ENCODE measurements at regions not wholly inside any gene's neighbourhood (a gene's known extent, or its start where the extent isn't known, plus 50 kb on each side); places are given as distances from the start of the nearest gene placed in this dataset.

GRCh38 chr12:17950898-17951297, 139.1 kb downstream of the RERGL start:
- ATAC-seq (ENCODE audit: low read depth): no peak
- H2BK20ac ChIP-seq (ENCODE audit: low read depth, low read length): no peak overlapping the region
- no peak overlapping the region for H3K56ac ChIP-seq (ENCODE audit: extremely low read depth, insufficient read depth, low read length)
- no peaks in the 10 kb centered on the region for H3K27me3 ChIP-seq (ENCODE audit: control insufficient read depth, insufficient read depth, low read length)
- whole genome bisulfite sequencing, 2 experiments (ENCODE audit: extremely low coverage in 2 of 2, insufficient read length in 1 of 2): no CpG with 5 or more reads among the region's 2 CpGs
- ChIA-PET POLR2A (ENCODE audit: unreplicated experiment) (no interaction called here), CTCF (no interaction called here)
- H3K9me1 ChIP-seq (ENCODE audit: insufficient read depth, low read length): no peaks in the 10 kb centered on the region
- dilution Hi-C loops (cut with HindIII; ENCODE audit: low sequenced_read_pairs, unreplicated experiment) (no loop called here), intact Hi-C loops (cut with micrococcal nuclease) (no loop called here), in situ Hi-C loops (cut with MboI; ENCODE audit: low sequenced_read_pairs) (no loop called here)
- H4K8ac ChIP-seq (ENCODE audit: low read depth in 2 of 2, low read length in 2 of 2): no peak overlapping the region
- no peak overlapping the region for H3K4me3 ChIP-seq (ENCODE audit: insufficient read depth, low read depth, low read length)
- H2BK15ac ChIP-seq (ENCODE audit: low read depth, low read length): no peak overlapping the region
- no peak overlapping the region for H3K4ac ChIP-seq (ENCODE audit: low read depth, low read length)
- H2BK120ac ChIP-seq (ENCODE audit: low read depth, low read length): no peak overlapping the region
- no peaks in the 10 kb centered on the region for H4K20me1 ChIP-seq (ENCODE audit: insufficient read depth, low read length)
- H2AFZ ChIP-seq (replicated peaks; ENCODE audit: low read length, poor library complexity): no peak overlapping the region
- TF ChIP-seq SMC3 (IDR thresholded peaks at IDR 0.05; ENCODE audit: low read depth, low read length) (no peak), MAFK (IDR thresholded peaks at IDR 0.05; ENCODE audit: low read depth, low read length) (no peak), CTCF (conservative IDR thresholded peaks at IDR 0.05; ENCODE audit: low read depth, low read length) (no peak), RFX5 (IDR thresholded peaks at IDR 0.05; ENCODE audit: low read depth, low read length) (no peak), RCOR1 (IDR thresholded peaks at IDR 0.05; ENCODE audit: insufficient replicate concordance, low read length) (no peak), USF2 (IDR thresholded peaks at IDR 0.05; ENCODE audit: low read depth, low read length) (no peak), MXI1 (IDR thresholded peaks at IDR 0.05; ENCODE audit: borderline replicate concordance, low read depth, low read length) (no peak), RAD21 (IDR thresholded peaks at IDR 0.05; ENCODE audit: low read length) (no peak), NFE2L2 (IDR thresholded peaks at IDR 0.05; ENCODE audit: low read depth, low read length) (no peak), CHD1 (IDR thresholded peaks at IDR 0.05; ENCODE audit: low read depth, low read length) (no peak), BHLHE40 (IDR thresholded peaks at IDR 0.05; ENCODE audit: low read depth, low read length) (no peak), MAZ (IDR thresholded peaks at IDR 0.05; ENCODE audit: borderline replicate concordance, low read depth, low read length) (no peak), POLR2A (IDR thresholded peaks at IDR 0.05; ENCODE audit: low read depth, low read length) (no peak)
- no peak overlapping the region for H2AK9ac ChIP-seq (replicated peaks; ENCODE audit: low read depth, low read length, poor library complexity)
- H3K4me1 ChIP-seq (ENCODE audit: control insufficient read depth, insufficient read depth, low read length): no peaks in the 10 kb centered on the region
- H3K18ac ChIP-seq (ENCODE audit: low read depth, low read length): no peak overlapping the region
- H3K9ac ChIP-seq (ENCODE audit: low read depth, low read length): no peak overlapping the region
- no peak overlapping the region for H3K27ac ChIP-seq (ENCODE audit: insufficient read depth, low read length)
- H3K79me1 ChIP-seq (ENCODE audit: low read depth in 1 of 2, low read length in 2 of 2): no peaks in the 10 kb centered on the region
- H3K14ac ChIP-seq (replicated peaks; ENCODE audit: low read depth, low read length): no peak overlapping the region
- no peak overlapping the region for H2AK5ac ChIP-seq (ENCODE audit: low read depth, low read length)
- H3K36me3 ChIP-seq (ENCODE audit: control insufficient read depth, insufficient read depth, low read length): no peaks in the 10 kb centered on the region
- H2BK5ac ChIP-seq (ENCODE audit: low read depth, low read length, poor library complexity, severe bottlenecking): no peak overlapping the region
- H4K91ac ChIP-seq (ENCODE audit: insufficient read depth, low read depth, low read length): no peak overlapping the region
- no peak overlapping the region for H3K23ac ChIP-seq (ENCODE audit: low read depth, low read length)
- peaks cover 14% of the 10 kb centered on the region for H3K9me3 ChIP-seq (ENCODE audit: control insufficient read depth, insufficient read depth, low read length)
- no peak for DNase-seq
- H4K5ac ChIP-seq (ENCODE audit: low read depth, low read length): no peak overlapping the region
- no TSS peak for BruUV-seq (replicated peaks)
- H3K4me2 ChIP-seq (ENCODE audit: low read depth, low read length): no peak overlapping the region

Measured in IMR-90 (cell line).